Gastroesophageal sphincter (tissue), 4 donors: ENCODE measurements at regions not wholly inside any gene's neighbourhood (a gene's known extent, or its start where the extent isn't known, plus 50 kb on each side); places are given as distances from the start of the nearest gene placed in this dataset.

Source experiments
- ATAC-seq: fragments of 150-250 bp; one replicate; pipeline ENCODE4 v1.9.1; 2016; ENCODE audit warnings: mild to moderate bottlenecking, moderate library complexity
- H3K27ac ChIP-seq, 4 donors: fragments of 200-600 bp; sonication (generic) in 3 of 4; 1 replicate in 3 of 4; 2 replicates in 1 of 4; pipeline ENCODE4 v1.5.1; 2016 to 2019
- H3K27me3 ChIP-seq: fragments of 200-600 bp; sonication (generic); one replicate; pipeline ENCODE4 v1.5.1; 2019
- H3K36me3 ChIP-seq, 2 donors: fragments of 200-600 bp; sonication (generic); one replicate each; pipeline ENCODE4 v1.5.1; 2019; ENCODE audit warnings: control low read depth in 1 of 2
- H3K4me1 ChIP-seq, 3 donors: fragments of 200-600 bp; sonication (generic); 1 replicate in 2 of 3; 2 replicates in 1 of 3; pipeline ENCODE4 v1.5.1; 2016 to 2019; ENCODE audit warnings: control low read depth in 2 of 3
- H3K4me3 ChIP-seq, 2 donors: fragments of 200-600 bp; sonication (generic); one replicate each; pipeline ENCODE4 v1.5.1; 2019; ENCODE audit warnings: mild to moderate bottlenecking in 1 of 2, moderate library complexity in 1 of 2
- H3K9me3 ChIP-seq, 3 donors: fragments of 200-600 bp; sonication (generic); one replicate each; pipeline ENCODE4 v1.5.1; 2017 to 2019; ENCODE audit warnings: control low read depth in 2 of 3
- EP300 ChIP-seq: sonication (generic); formaldehyde crosslinking; IDR thresholded peaks from one replicate; pipeline ENCODE4 v1.6.1; 2017; ENCODE audit warnings: antibody characterized with exemption, mild to moderate bottlenecking
- POLR2A ChIP-seq, 2 donors: fragments of 450-650 bp; IDR thresholded peaks; one replicate each; pipeline ENCODE4 v1.6.1; 2017; ENCODE audit warnings: antibody characterized with exemption in 2 of 2, mild to moderate bottlenecking in 2 of 2, moderate library complexity in 1 of 2
- POLR2AphosphoS5 ChIP-seq: sonication (generic); formaldehyde crosslinking; IDR thresholded peaks from one replicate; pipeline ENCODE4 v1.6.1; 2017; ENCODE audit warnings: antibody characterized with exemption
- WGBS, 2 donors: methylation state at CpG; one replicate each; pipeline ENCODE4 v1.1.5; 2018; ENCODE audit warnings: low coverage in 1 of 2; 5-methylcytosine and 5-hydroxymethylcytosine counted together
- TF ChIP-seq, protein P1 (sequence below), 4 experiments: fragments of 200-600 bp in 2 of 4; fragments of 450-650 bp in 2 of 4; sonication (generic) in 1 of 4; IDR thresholded peaks; one replicate each; pipeline ENCODE4 v1.5.1; 2017 to 2019; ENCODE audit warnings: antibody characterized with exemption in 4 of 4, mild to moderate bottlenecking in 2 of 4, moderate library complexity in 2 of 4

- H3K36me3 ChIP-seq: no peaks in the 10 kb centered on the region
- 84 to 100% methylated on average over 3 of the region's 3 CpGs for WGBS, 2 donors
- H3K4me1 ChIP-seq: peaks cover 0 to 8% (median 0%) of the 10 kb centered on the region in 3 donors
- no peak for ATAC-seq
- no peaks in the 10 kb centered on the region for H3K9me3 ChIP-seq
- H3K27me3 ChIP-seq: no peaks in the 10 kb centered on the region
- no peak for TF ChIP-seq POLR2A (IDR thresholded peaks at IDR 0.05)
- TF ChIP-seq, protein P1, sequence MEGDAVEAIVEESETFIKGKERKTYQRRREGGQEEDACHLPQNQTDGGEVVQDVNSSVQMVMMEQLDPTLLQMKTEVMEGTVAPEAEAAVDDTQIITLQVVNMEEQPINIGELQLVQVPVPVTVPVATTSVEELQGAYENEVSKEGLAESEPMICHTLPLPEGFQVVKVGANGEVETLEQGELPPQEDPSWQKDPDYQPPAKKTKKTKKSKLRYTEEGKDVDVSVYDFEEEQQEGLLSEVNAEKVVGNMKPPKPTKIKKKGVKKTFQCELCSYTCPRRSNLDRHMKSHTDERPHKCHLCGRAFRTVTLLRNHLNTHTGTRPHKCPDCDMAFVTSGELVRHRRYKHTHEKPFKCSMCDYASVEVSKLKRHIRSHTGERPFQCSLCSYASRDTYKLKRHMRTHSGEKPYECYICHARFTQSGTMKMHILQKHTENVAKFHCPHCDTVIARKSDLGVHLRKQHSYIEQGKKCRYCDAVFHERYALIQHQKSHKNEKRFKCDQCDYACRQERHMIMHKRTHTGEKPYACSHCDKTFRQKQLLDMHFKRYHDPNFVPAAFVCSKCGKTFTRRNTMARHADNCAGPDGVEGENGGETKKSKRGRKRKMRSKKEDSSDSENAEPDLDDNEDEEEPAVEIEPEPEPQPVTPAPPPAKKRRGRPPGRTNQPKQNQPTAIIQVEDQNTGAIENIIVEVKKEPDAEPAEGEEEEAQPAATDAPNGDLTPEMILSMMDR (IDR thresholded peaks at IDR 0.05): no peak
- TF ChIP-seq POLR2AphosphoS5: no peak
- TF ChIP-seq EP300: no peak
- H3K4me3 ChIP-seq: no peak overlapping the region
- no peak overlapping the region for H3K27ac ChIP-seq
Measured at GRCh38 chr1:60757485-60757884, 324.9 kb upstream of the NFIA start.

- Histone ChIP-seq H3K27ac (no peak overlapping the region), H3K36me3 (no peaks in the 10 kb centered on the region), H3K4me3 (no peak overlapping the region), H3K27me3 (no peaks in the 10 kb centered on the region), H3K9me3 (no peaks in the 10 kb centered on the region), H3K4me1 (no peaks in the 10 kb centered on the region)
- WGBS, 2 donors: 56 to 67% methylated on average over 7 to 9 of the region's 9 CpGs
- no peak for ATAC-seq
- TF ChIP-seq EP300 (no peak), POLR2AphosphoS5 (no peak), POLR2A (IDR thresholded peaks at IDR 0.05) (no peak)
- TF ChIP-seq, protein P1 (IDR thresholded peaks at IDR 0.05): no peak
Measured at GRCh38 chr1:60753036-60753900, 329.1 kb upstream of the NFIA start.

DNA sequence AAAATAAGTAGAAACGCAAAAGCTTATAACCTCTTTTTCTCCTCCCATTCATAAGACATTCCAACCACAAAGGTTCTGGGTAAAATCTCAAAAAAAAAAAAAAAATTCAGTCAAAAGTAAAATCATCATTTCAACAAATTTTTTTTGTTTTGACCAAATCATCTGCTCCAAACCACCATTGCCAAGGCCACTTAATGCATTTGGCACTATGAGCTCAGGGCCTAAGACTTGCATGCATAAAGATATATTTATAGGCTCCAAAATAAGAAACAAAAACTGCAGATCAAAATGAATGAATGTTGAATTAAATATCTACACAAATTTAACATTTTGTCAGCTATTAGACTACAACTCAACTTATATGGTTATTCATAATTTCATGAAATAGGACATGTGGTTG is 331.1 kb upstream of the NFIA start:
- H3K9me3 ChIP-seq: no peaks in the 10 kb centered on the region
- TF ChIP-seq POLR2A (IDR thresholded peaks at IDR 0.05) (no peak), POLR2AphosphoS5 (no peak), EP300 (no peak)
- TF ChIP-seq, protein P1 (IDR thresholded peaks at IDR 0.05): no peak
- H3K27me3 ChIP-seq: no peaks in the 10 kb centered on the region
- no peak overlapping the region for H3K27ac ChIP-seq
- no peaks in the 10 kb centered on the region for H3K36me3 ChIP-seq
- no peak overlapping the region for H3K4me3 ChIP-seq
- H3K4me1 ChIP-seq: no peaks in the 10 kb centered on the region
- WGBS, 2 donors: 83 to 100% methylated on average over 1 of the region's 1 CpG
- ATAC-seq: no peak

- Histone ChIP-seq H3K9me3 (no peaks in the 10 kb centered on the region), H3K4me3 (no peak overlapping the region), H3K36me3 (no peaks in the 10 kb centered on the region), H3K27ac (no peak overlapping the region), H3K4me1 (no peaks in the 10 kb centered on the region), H3K27me3 (no peaks in the 10 kb centered on the region)
- no peak for ATAC-seq
- 80 to 83% methylated on average over 1 to 5 of the region's 5 CpGs for WGBS, 2 donors
- TF ChIP-seq POLR2A (IDR thresholded peaks at IDR 0.05) (no peak), EP300 (no peak), POLR2AphosphoS5 (no peak)
- TF ChIP-seq, protein P1 (IDR thresholded peaks at IDR 0.05): no peak
Measured at GRCh38 chr1:60747353-60747752, 335.0 kb upstream of the NFIA start.

DNA sequence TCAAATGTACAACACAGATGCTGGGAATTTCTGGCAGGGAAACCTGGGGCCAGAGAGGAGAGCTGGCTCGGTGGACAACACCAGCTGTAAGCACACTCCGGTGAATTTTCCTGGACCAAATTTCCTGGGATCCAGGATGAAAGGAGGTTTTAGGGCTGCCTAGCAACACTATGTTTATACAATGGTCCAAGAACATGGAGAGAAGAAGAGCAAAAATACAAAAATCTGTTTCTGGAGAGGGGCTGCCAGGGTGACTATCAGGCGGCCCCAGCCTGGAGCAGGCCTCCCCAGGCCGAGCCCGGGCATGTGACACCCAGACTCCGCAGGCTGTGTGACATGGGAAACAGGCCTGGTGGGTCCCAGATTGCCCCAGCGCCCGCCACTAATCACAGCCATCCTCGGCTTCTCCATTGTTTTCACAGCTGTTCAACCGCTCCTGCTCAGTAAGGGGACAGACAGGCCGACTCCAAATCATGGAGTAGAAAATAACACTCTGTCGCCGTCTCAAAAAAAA is 336.0 kb upstream of the NFIA start:
- H3K27ac ChIP-seq: peak overlapping the region in 2 of 4 donors; percentile 17 to 40
- no peak overlapping the region for H3K4me3 ChIP-seq
- H3K9me3 ChIP-seq: no peaks in the 10 kb centered on the region
- peak; percentile 28 for ATAC-seq
- WGBS, 2 donors: 37 to 39% methylated on average over 4 to 9 of the region's 13 CpGs
- TF ChIP-seq, protein P1 (IDR thresholded peaks at IDR 0.05): no peak
- TF ChIP-seq EP300 (no peak), POLR2A (IDR thresholded peaks at IDR 0.05) (no peak), POLR2AphosphoS5 (no peak)
- no peaks in the 10 kb centered on the region for H3K4me1 ChIP-seq
- H3K27me3 ChIP-seq: no peaks in the 10 kb centered on the region
- no peaks in the 10 kb centered on the region for H3K36me3 ChIP-seq
